HG03135 (cell line): ENCODE measurements at regions not wholly inside any gene's neighbourhood (a gene's known extent, or its start where the extent isn't known, plus 50 kb on each side); places are given as distances from the start of the nearest gene placed in this dataset.

Source experiments
- ATAC-seq: cut with Tn5 transposase; IDR thresholded peaks from one replicate; pipeline ENCODE4 v1.9.1; 2021; ENCODE audit warnings: mild to moderate bottlenecking, moderate library complexity; ENCODE audit not compliant: unreplicated experiment

DNA sequence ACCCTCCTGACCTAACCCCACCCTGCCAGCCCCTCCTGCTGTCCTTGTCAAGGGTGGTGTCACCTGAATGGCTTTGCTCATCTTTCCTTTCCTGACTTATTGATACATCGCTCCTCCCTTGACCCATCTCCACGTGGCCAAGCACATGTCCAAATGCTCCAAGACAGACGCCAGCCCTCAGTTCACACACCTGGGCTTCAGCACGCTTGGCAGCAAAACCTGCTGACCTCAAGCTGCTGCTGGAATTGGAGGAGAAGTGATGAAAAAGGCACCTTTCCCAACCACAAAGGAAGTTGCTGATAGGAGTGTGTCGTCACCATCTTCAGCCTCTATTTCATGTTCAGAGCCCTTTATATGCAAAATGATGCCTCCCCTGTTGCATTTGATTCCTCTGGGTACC, 141.3 kb downstream of the TLE3 start:
- ATAC-seq: no peak

DNA sequence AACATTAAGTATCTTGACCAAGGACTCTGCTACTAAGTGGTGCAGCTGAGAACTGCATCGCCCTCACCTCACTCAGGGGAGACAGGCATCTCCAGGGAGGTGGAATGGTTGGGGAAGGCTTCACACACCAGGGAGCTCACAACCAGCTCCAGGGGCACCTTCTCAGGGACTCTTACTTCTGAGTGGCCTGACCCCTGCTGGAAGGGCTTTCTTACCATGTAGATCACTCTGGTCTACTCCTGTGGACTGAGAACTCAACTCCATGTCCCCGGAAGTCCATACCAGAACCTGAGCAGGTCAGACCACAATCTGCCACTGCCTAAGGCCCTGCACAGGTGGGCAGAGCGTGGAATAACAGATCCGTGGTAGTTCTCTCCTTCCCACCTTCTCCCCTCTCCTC, 140.5 kb downstream of the TLE3 start:
- no peak for ATAC-seq

DNA sequence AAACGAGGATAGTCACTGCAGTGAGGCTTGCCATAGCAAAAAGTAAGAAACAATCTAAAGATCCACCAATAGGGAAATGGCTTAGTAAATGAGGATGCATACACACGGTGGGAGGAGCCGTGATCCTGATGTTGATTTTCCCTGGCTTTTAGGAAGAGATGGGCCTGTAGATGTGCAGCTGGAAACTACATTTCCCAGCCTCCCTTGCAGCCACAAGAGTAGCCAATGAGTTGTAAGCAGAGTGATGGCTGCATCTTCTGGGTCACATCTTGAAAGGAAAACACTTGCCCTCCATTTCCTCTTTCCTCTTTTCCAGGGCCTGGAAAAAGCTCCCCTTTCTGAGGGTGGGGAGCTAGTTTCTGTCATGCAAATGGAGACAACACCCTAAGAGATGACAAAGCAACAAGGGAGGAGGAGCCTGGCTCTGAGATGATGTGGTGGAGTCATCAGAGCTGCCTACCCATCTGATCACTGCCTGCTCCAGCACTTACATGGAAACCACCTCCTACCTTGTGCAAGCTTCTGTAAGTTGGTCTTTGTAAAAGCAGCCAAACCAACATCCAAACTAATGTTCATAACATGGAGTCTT, 139.1 kb downstream of the TLE3 start:
- ATAC-seq: no peak

DNA sequence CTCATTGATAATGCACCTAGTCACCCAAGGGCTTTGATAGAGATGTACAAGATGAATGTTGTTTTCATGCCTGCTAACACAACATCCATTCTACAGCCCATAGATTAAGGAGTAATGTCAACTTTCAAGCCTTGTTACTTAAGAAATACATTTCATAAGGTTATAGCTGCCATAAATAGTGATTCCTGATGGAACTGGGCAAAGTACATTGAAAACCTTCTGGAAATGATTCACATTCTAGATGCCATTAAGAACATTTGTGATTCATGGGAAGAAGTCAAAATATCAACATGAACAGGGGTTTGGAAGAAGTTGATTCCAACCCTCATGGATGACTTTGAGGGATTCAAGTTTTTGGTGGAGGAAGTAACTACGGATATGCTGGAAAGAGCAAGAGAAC, 135.2 kb downstream of the TLE3 start:
- no peak for ATAC-seq

DNA sequence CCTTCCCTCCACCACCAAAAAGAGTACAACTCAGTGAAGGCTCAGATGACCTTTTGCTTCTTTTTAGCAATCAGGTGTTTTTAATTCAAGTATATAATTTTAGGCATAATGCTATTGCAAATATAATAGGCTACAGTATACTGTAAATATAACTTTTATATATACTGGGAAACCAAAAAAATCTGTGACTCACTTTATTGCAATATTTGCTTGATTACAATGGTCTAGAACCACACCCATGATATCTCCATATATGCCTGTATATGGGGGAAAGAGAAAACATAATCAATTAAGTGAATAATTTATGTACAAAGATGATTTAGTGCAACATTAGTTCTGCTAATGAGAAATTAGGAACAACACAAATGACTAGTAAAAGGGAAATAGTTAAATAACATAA, 134.3 kb downstream of the TLE3 start:
- ATAC-seq: no peak

DNA sequence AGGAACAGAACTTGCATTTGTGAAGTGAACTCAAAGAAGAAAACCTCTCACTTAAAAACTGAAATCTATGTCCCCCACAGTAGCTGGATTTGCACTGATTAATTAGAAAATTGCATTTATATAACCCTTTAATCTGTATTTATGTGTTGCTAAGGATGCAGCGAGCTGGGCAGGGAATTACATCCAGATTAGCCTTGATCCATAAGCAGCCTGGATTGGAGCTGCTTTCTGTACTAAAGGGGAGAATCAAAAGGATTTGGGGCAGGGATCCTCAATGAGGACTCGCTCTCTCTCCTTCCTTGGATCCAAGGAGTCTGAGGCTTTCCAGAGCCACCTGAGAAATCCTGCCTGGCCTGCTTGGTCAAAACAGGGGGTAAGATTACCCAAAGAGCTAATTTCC, 125.9 kb downstream of the TLE3 start:
- no peak for ATAC-seq

DNA sequence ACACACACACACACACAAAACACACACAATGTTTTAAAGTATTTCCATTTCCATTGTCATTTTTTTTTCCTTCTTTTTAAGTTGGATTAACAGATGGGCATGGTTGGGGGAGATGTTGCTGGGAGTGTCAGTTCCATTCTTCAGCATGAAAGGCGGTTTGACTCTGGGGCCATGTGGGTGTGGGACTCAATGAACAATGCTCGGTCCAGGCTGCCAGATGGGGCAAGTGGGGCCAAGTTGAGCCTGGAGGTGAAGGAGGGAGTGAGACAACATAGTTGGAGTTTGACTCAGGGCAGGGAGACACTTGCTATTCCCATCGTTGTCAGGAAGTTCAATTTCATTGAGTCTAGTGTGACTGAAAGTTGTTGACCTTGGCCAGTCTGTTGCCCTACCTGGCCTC, 125.3 kb downstream of the TLE3 start:
- ATAC-seq: no peak

DNA sequence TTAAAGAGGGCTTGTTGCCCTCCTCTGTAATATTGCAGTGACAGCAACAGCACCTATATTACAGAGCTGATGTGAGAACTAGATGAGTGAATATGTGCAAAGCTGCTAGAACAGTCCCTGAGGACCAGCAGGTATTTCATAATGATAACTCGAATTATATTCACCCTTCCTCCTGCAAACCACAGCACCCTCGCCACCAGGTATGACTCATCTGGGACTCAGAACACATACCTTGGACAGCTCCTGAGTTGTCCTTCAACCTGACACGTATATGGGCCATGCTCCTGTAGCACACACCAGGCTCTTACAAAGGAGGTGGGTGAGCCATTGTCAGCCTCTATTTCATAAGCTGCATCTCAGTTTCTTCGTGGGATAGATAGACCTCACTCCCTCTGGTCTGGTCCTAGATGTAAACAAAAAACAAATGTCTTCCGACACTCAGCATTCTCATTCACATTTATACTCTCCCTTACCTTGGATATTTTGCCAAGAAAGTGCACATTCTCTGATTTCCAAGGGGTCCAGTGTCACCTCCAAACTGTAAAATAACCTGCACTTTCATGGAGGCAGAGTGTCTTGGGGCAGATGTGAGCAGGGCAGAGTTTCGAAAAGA, 124.5 kb downstream of the TLE3 start:
- ATAC-seq: no peak

DNA sequence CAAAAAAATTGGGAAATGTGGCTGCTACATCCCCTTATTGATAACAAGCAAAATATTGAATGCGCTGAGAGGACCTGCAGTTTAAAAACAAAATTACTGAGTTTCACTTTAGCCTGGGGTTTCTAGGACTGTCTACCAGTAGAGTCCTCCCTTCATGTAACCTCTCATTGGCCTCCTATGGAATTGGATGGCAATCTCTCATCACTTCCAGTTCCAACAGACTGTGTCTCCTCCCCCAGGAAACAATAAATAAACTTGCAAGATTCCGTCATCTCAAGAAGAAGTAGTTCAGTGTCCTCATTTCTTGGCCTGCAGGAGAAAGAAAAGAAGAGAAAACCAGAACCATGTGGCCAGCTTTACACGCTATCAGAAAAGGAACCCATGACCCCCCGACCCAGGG, 123.8 kb downstream of the TLE3 start:
- no peak for ATAC-seq

DNA sequence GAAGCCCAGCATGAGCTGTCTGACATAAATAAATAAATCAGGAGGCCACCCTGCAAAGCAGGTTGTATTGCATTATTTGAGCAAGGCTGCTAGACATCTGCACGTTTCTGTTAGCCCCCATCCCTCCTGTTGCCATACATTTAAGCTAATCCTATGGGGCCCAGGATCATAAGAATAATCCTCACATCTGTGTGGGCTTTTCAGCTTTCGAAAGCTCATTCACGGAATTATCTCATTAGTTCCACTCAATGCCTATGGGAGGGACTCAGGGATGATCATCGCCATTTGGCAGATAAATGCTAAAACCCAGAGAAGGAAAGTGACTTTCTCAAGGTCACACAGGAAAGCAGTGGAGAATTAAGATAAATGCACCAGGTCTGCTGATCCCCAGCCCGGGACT, 123.4 kb downstream of the TLE3 start:
- ATAC-seq: no peak

DNA sequence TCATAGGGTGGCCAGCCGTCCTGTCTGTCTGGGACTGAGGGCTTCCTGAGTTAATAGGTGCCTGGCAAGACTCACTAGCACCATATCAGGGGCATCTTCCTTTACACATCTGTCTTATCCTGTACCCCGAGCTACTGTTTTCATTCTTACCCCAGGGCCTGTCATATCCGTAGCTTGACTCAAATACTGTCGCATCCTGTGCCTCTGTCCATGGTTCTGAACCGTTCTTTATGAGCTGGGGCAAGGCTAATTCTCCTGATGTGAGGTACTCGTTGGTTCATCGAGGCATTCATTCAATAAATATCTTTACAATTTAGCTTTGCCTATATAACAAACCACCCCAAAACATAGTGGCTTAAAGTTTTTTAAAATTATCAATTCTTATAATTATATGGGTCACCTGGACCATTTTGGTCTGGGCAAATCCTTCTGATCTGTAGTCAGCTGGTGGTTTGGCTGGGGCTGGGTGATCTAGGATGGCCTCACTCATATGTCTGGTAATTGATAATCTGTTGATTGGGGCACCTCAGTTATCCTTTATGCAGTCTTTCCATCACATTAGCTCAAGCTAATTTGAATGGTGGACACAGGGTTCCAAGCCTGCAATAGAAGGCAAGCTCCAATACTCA, 121.2 kb downstream of the TLE3 start:
- ATAC-seq: no peak

DNA sequence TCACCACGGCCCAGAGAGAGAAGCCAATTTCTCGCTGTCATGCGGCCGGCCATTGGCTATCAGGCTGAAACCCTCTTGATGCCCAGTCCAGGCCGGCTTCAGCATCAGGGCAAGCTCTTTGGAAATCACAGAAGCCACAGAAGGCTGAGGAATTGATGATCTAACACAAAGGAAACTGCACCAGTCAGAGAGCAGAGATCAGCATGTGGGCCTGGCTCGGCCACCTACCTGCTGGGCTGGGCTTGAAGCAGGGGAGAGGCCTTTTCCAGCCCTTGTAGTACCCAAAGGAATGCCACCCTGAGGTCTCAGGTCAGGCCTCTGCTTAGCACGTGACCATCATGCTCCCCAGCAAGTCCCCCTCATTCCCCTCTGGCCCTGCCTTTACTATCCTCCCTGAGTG, 119.1 kb downstream of the TLE3 start:
- ATAC-seq: no peak

DNA sequence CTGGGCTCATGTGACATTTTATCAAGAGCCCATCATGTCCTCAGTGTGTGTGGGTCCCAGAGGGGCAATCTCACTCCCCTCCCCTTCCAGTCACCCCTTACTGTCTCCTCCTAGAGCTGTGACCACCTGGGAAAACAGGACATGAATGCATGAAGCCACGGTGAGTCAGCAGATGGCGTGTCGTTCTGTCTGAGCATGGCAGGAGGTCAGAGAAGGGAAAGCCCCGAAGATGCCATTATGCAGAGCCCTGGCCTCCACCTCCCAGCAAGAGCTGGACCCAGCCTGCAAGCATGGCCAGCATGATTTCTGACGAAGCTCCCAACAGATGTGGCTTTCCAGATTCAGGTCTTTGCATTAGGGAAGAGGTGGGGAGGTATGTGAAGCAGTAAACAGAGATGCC, 118.5 kb downstream of the TLE3 start:
- no peak for ATAC-seq

DNA sequence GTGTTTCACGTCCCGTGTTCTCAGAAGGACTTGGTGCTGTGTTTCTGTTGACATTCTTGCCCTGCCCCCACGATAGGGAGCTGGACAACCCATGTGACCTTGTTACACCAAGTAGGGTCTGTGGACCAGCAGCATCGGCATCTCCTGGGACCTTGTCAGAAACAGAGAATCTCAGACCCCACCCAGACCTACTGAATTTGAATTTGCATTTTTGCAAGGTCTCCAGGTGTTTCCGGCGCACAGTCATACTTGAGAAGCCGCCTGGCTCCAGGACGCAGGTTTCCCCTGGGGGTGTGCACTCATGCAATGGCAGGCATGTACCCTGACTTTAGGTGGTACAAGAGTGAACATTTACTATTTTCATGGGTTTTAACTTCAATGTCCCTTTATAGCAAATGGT, 117.9 kb downstream of the TLE3 start:
- peak; percentile 91 for ATAC-seq

DNA sequence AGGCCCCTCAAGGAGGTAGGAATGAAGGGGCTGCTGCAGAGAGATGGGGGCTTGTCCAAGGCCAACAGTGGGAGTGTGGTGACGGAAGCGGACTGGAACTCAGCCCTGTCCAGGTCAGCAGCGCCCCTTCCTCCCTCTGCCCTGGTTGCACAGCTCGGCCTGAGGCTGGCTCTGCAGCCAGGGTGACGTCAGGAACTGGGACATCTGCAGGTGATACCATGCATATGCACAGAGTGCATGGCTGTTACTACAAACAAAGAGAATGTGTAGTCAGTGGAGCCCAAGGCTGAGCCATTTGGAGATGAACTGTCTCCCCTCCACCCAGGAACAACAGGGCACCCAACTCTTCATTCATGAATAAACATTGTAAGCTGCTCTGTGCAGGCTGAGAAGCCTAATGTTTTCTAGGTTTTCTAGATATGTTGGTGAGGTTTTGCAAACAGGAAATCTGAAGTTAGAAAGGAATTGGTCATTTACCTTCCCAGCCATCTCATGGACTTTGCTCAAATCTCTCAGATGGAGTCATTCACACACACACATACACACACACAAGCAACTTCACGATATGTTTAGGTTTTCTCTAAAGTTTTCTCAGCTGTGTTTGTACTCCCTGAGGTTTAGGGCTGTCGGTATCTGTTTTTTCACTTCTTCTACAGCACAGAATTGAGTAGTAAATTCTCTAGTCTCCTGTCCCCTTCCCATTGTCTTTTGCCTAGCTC, 117.2 kb downstream of the TLE3 start:
- no peak for ATAC-seq

DNA sequence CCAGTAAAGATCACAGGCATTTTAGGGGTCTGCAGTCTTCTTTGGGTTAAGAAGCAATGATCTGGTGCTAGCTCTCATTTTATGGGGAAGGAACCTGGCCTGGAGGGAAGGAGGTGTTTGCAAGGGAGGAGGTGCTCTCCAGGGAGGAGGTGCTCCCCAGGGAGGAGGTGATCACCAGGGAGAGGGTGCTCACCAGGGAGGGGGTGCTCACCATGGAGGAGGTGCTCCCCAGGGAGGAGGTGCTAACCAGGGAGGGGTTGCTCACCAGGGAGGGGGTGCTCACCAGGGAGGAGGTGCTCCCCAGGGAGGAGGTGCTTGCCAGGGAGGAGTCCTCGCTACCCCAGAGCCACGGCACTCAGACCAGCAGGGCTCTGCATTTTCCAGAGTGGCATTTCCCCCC, 115.7 kb downstream of the TLE3 start:
- no peak for ATAC-seq

DNA sequence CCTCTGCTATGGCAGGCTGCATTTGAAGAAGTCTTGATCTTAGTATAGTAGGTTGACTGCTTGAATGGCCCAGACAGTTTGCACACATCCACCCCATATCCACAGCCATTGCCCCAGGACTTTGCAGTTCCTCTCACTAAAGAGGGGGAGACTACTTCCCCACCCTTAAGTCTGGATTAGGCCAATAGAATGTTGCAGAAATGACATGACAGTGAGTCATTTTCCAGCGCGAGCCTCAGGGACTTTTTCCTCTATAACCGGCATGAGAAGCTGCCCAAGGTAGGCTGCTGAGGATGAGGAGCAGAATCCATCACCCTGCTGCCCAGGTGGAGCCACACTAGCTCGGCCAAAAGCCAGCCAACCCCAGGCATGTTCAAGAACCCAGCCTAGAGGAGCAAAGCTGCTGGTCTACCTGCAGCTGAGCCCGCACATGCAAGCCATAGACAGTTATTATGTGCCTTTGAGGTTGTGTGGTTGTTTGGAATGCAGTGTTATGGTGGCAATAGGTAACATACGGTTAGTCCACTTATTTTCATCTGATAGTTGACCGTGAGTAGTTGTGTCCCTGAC, 113.9 kb downstream of the TLE3 start:
- ATAC-seq: no peak

DNA sequence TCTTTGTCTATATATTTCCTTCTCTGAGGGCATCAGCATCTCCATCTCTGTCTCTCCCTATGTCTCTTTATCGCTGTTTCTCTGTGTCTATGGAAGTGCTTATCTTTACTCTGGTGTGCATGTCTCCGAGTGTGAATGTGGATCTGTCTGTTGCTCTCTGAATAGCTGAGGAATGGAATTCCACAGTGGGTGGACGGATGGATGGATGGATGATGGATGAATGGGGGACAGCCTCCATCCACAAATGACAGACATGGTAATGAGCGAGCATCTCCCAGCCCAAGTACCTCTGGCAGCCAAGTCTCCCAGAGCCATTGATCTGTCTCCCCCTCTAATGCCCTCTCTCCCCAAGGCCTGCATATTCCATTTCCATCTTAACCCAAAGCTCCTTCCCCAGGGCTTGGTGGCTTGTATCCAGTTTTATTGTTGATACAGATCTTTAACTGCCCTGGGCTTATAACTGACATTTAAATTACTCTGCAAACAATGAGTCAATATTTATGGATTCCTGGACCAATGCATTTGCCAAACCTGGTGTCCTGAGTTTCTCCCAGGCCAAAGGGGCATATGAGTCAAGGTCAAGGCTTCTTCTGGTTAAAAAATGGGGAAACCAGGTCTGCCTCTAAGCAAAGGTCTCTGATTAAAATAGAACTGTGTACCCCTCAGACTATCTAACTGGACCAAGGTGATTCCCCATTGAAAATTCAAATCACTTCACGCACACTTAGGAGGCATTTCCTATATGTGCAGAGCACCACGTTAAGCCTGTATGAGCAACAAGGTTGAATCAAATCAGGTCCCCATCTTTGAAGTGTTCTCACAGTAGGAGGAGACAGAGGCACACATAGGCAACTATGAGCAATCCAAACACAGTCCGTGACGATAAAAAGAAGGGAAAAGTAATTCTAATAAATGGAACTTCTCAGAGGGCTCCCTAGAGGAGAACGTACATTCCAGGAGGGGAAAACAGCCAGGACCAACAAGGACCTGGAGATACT, 109.9 kb downstream of the TLE3 start:
- ATAC-seq: no peak

DNA sequence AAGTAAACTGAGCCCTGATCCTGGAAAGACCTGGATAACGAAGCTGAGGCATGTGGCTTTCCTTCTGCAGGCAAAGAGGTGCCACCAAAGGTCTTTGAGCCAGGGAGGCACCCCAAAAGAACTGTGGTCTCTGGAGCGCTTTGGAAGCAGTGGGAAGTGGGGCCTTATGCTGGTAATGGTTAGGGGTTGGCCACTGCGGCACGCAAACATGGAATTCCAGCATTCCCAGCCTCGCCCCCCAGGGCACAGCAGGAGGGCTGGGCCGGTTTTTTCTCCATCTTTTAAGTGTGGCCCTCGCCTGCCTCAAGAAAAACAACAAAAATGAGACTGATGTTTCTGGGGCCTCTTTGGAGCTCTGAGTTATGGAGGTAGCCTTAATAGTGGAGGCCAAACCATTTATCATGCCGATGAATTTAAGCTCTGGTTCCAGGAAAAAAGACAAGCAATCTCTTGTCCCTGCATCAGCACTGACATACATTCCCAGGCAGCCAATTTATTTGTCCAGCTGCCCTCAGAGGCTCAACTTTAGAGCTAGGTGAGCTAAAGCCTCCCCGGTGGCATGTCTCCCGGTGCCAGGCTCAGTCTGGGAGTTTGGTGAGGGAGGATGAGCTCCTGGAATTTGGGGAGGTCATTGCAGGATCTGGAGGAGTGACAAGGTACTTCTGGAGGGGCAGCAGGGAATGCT, 109.0 kb downstream of the TLE3 start:
- ATAC-seq: no peak
